Endothelial cell of umbilical vein (primary cell): ENCODE measurements at regions not wholly inside any gene's neighbourhood (a gene's known extent, or its start where the extent isn't known, plus 50 kb on each side); places are given as distances from the start of the nearest gene placed in this dataset.

ENCODE experiments used
- BruUV-seq: library from RNA; stranded (reverse); fragments of 400-500 nt; replicated peaks from 2 replicates; lab custom pipeline; 2021; lab: Mats Ljungman, UMichigan
- CTCF ChIA-PET: fragments of 300-600, 350-600 bp; sonication (Branson Sonifier 250); formaldehyde crosslinking; loops from one replicate; lab custom pipeline; 2021; ENCODE audit warnings: antibody characterized with exemption, inconsistent platforms; lab: Charles Lee
- POLR2A ChIA-PET: fragments of 300-600, 350-600 bp; sonication (Branson Sonifier 250); formaldehyde crosslinking; loops from one replicate; lab custom pipeline; 2021; ENCODE audit warnings: antibody characterized with exemption, inconsistent platforms; lab: Charles Lee
- DNase-seq: peaks from one replicate; pipeline ENCODE4 v3.0.0-alpha.2; 2011; ENCODE audit warnings: low read depth, low spot score
- FAIRE-seq: peaks from 2 replicates; lab custom pipeline; 2011; peaks lifted over from hg19 to GRCh38; lab: Jason Lieb, UNC
- H2AFZ ChIP-seq: 2 replicates; pipeline ENCODE4 v1.6.0; 2012; ENCODE audit warnings: low read depth, low read length, control low read depth, inconsistent platforms
- H3K27ac ChIP-seq: 2 replicates; pipeline ENCODE4 v1.5.1; 2011; ENCODE audit warnings: low read depth, mild to moderate bottlenecking, control low read depth, low read length, moderate library complexity; ENCODE audit not compliant: insufficient read depth
- H3K27me3 ChIP-seq, 2 experiments: 2 replicates each; pipeline versions ENCODE4 v1.6.0 to v1.6.1; 2011; ENCODE audit warnings: low read length in 2 of 2, mixed read lengths in 1 of 2; ENCODE audit not compliant: control insufficient read depth in 2 of 2, insufficient read depth in 2 of 2
- H3K36me3 ChIP-seq, 2 experiments: 2 replicates in 1 of 2; 3 replicates in 1 of 2; pipeline ENCODE4 v1.5.1; 2011; ENCODE audit warnings: low read length in 2 of 2, mild to moderate bottlenecking in 1 of 2, moderate library complexity in 1 of 2; ENCODE audit not compliant: control insufficient read depth in 2 of 2, insufficient read depth in 2 of 2; ENCODE audit errors: extremely low read depth in 1 of 2
- H3K4me1 ChIP-seq: 3 replicates; pipeline ENCODE4 v1.5.1; 2011; ENCODE audit warnings: mild to moderate bottlenecking, low read length; ENCODE audit not compliant: control insufficient read depth, insufficient read depth; ENCODE audit errors: extremely low read depth
- H3K4me2 ChIP-seq: 2 replicates; pipeline ENCODE4 v1.6.1; 2011; ENCODE audit warnings: low read length, control low read depth, mixed read lengths; ENCODE audit not compliant: insufficient read depth
- H3K4me3 ChIP-seq, 3 experiments: fragments of 200-600 bp in 1 of 3; sonication (generic), shearing (Covaris generic) in 1 of 3; replicated peaks in 1 of 3; 2 replicates each; pipeline ENCODE4 v1.5.1; 2011 to 2016; ENCODE audit warnings: control low read depth in 3 of 3, low read length in 3 of 3, mild to moderate bottlenecking in 2 of 3, inconsistent platforms in 1 of 3, low read depth in 1 of 3, moderate library complexity in 1 of 3; ENCODE audit not compliant: insufficient read depth in 1 of 3
- H3K79me2 ChIP-seq: 2 replicates; pipeline ENCODE4 v1.6.0; 2012; ENCODE audit warnings: low read length, inconsistent platforms; ENCODE audit not compliant: control insufficient read depth, insufficient read depth
- H3K9ac ChIP-seq: replicated peaks from 2 replicates; pipeline ENCODE3; 2011; ENCODE audit warnings: low read length, control low read depth; ENCODE audit not compliant: insufficient read depth; ENCODE audit errors: extremely low read depth
- H3K9me1 ChIP-seq: replicated peaks from 3 replicates; pipeline ENCODE4 v1.6.0; 2011; ENCODE audit warnings: mild to moderate bottlenecking, low read length; ENCODE audit not compliant: control insufficient read depth, insufficient read depth; ENCODE audit errors: extremely low read depth
- H3K9me3 ChIP-seq: replicated peaks from 2 replicates; pipeline ENCODE4 v1.5.1; 2012; ENCODE audit warnings: low read length, inconsistent platforms; ENCODE audit not compliant: control insufficient read depth, insufficient read depth
- H4K20me1 ChIP-seq: replicated peaks from 2 replicates; pipeline ENCODE3; 2011; ENCODE audit warnings: mild to moderate bottlenecking, low read length; ENCODE audit not compliant: control insufficient read depth, insufficient read depth; ENCODE audit errors: extremely low read depth
- EZH2 ChIP-seq: IDR thresholded peaks from 2 replicates; pipeline ENCODE4 v1.6.1; 2012; ENCODE audit warnings: borderline replicate concordance, low read depth, mild to moderate bottlenecking, moderate library complexity, low read length, inconsistent platforms; ENCODE audit not compliant: severe bottlenecking
- FOS ChIP-seq: IDR thresholded peaks from 2 replicates; pipeline ENCODE4 v1.6.1; 2011; ENCODE audit warnings: mild to moderate bottlenecking, low read length, moderate library complexity, borderline replicate concordance; ENCODE audit not compliant: insufficient read depth
- GATA2 ChIP-seq: IDR thresholded peaks from 2 replicates; pipeline ENCODE4 v1.7.0; 2011; ENCODE audit warnings: low read depth, mild to moderate bottlenecking, moderate library complexity, mixed read lengths, low read length; ENCODE audit not compliant: insufficient read length, insufficient read depth
- JUN ChIP-seq: IDR thresholded peaks from 2 replicates; pipeline ENCODE4 v1.6.1; 2011; ENCODE audit warnings: borderline replicate concordance, low read depth; ENCODE audit not compliant: insufficient read length, insufficient read depth
- MYC ChIP-seq: IDR thresholded peaks from one replicate; pipeline ENCODE4 v1.6.1; 2011; ENCODE audit warnings: mild to moderate bottlenecking, low read depth, low read length
- POLR2A ChIP-seq: IDR thresholded peaks from 2 replicates; pipeline ENCODE4 v1.6.1; 2012; ENCODE audit warnings: low read depth, mild to moderate bottlenecking, control low read depth, low read length
- POLR2AphosphoS5 ChIP-seq: IDR thresholded peaks from 2 replicates; pipeline ENCODE4 v1.6.1; 2012; ENCODE audit warnings: low read depth, mild to moderate bottlenecking, control low read depth, low read length, moderate library complexity; ENCODE audit not compliant: insufficient read depth
- dilution Hi-C: fragments of 300-500 bp; cut with MboI; formaldehyde crosslinking; loops from one replicate; pipeline ENCODE4 v1.15.0; 2019; ENCODE audit warnings: low sequenced_read_pairs; ENCODE audit not compliant: extremely low pct_ligation_motif_present
- intact Hi-C: fragments of 100-400 bp; cut with micrococcal nuclease; formaldehyde crosslinking; loops from one replicate; pipeline ENCODE4 v1.10.0; 2022
- TF ChIP-seq, protein P1 (sequence below), 2 donors: IDR thresholded peaks; 1 replicate in 1 of 2; 2 replicates in 1 of 2; pipeline ENCODE4 v1.5.1; 2011; ENCODE audit warnings: low read length in 2 of 2, mild to moderate bottlenecking in 2 of 2, moderate library complexity in 2 of 2, control low read depth in 1 of 2, inconsistent platforms in 1 of 2, low read depth in 1 of 2; ENCODE audit not compliant: insufficient read depth in 1 of 2; ENCODE audit errors: extremely low read depth in 1 of 2
- TF ChIP-seq, protein P2 (sequence below): IDR thresholded peaks from 2 replicates; pipeline ENCODE4 v1.6.1; 2011; ENCODE audit not compliant: insufficient read depth, insufficient read length

DNA sequence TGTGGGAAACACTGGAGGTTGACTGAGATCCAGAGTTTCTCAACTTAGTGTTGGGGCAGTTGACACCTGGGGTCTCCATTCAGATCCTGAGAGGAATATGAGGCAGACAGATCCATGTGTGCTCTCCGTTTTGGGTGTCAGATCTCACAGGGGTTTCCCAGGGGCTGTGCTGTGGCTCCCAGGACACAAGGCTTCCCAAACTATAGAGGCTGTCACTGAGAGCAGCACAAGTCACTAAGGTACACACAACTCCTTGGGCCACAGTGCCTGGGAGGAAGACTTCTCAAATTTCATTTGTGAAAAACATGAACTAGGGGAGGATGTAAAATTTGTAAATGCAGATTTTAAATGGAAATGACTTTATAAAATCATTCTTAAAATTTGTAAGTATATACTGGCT, 363.6 kb downstream of the FBXO8 start:
- Histone ChIP-seq H4K20me1 (no peaks in the 10 kb centered on the region), H3K9me3 (no peaks in the 10 kb centered on the region), H3K36me3 (no peaks in the 10 kb centered on the region), H3K9ac (no peak overlapping the region), H2AFZ (no peak overlapping the region), H3K9me1 (no peaks in the 10 kb centered on the region), H3K4me3 (no peak overlapping the region), H3K4me2 (no peak overlapping the region), H3K27ac (no peak overlapping the region), H3K4me1 (no peaks in the 10 kb centered on the region), H3K79me2 (no peaks in the 10 kb centered on the region), H3K27me3 (no peaks in the 10 kb centered on the region)
- no peak for DNase-seq
- no TSS peak for BruUV-seq
- intact Hi-C loops = no loop called here
- ChIA-PET CTCF (interaction anchor here (1.2 kb wide), 1 partner anchor 106 kb away, joined by 3 read pairs; no protein-coding TSS in a partner anchor), POLR2A (no interaction called here)
- TF ChIP-seq POLR2A = no peak
- TF ChIP-seq GATA2 = no peak
- no peak for TF ChIP-seq POLR2AphosphoS5
- no peak for TF ChIP-seq JUN
- no peak for TF ChIP-seq EZH2
- no peak for TF ChIP-seq FOS
- TF ChIP-seq, protein P1, sequence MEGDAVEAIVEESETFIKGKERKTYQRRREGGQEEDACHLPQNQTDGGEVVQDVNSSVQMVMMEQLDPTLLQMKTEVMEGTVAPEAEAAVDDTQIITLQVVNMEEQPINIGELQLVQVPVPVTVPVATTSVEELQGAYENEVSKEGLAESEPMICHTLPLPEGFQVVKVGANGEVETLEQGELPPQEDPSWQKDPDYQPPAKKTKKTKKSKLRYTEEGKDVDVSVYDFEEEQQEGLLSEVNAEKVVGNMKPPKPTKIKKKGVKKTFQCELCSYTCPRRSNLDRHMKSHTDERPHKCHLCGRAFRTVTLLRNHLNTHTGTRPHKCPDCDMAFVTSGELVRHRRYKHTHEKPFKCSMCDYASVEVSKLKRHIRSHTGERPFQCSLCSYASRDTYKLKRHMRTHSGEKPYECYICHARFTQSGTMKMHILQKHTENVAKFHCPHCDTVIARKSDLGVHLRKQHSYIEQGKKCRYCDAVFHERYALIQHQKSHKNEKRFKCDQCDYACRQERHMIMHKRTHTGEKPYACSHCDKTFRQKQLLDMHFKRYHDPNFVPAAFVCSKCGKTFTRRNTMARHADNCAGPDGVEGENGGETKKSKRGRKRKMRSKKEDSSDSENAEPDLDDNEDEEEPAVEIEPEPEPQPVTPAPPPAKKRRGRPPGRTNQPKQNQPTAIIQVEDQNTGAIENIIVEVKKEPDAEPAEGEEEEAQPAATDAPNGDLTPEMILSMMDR (IDR thresholded peaks at IDR 0.05; ENCODE audit: extremely low read depth in 1 of 2, insufficient read depth in 1 of 2, low read depth in 1 of 2, low read length in 2 of 2) = no peak
- TF ChIP-seq, protein P2, sequence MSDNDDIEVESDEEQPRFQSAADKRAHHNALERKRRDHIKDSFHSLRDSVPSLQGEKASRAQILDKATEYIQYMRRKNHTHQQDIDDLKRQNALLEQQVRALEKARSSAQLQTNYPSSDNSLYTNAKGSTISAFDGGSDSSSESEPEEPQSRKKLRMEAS = no peak
- no peak for TF ChIP-seq MYC
- FAIRE-seq = no peak
- dilution Hi-C loops = no loop called here
